Myocyte (in vitro differentiated cells): ENCODE measurements at regions not wholly inside any gene's neighbourhood (a gene's known extent, or its start where the extent isn't known, plus 50 kb on each side); places are given as distances from the start of the nearest gene placed in this dataset.
"Not testable (repeated sequence)": the region's sequence is repeated elsewhere in the genome, so short reads cannot be mapped to it uniquely, and the experiment has no call there.

ENCODE experiments used
- DNase-seq: peaks from one replicate; pipeline ENCODE4 v3.0.0-alpha.2; 2012; ENCODE audit warnings: low read depth

GRCh38 chr15:20348291-20348899 lies 193.2 kb downstream of the GOLGA6L6 start:
- no peak for DNase-seq

DNA sequence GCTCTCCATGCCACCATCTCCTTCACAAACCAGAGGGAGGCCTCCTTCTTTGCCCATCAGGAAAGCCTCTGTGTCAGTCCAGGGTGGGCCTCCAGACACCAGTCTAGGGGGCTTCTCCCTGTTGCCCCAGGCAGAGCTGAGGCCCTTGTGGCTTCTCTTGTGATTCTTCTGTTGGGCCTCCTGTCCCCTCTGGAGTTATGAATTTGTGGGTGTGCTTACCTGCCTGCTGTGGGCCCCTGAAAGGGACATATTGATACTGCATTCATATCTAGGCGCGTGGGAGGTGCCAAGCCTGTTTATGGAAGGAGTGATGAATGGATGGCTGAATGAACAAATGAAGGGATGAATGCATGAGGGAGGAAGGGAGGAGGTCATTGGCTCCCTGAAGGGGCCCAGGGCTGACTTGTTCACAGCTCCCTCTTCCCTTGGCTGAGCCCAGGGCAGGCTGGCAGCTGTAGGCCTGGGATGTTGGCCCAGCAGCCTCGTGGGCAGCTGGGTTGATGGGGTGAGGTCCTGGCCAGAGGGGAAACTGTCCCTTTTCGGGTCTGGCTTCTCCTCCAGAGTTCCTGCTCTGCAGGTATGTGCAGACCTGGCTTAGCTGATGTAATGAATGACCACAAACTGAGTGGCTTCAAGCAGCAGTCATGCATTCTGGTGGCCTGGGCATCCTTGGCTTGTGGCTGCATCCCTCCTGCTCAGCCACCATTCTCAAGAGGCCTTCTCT lies 195.4 kb downstream of the GOLGA6L6 start:
- no peak for DNase-seq

DNA sequence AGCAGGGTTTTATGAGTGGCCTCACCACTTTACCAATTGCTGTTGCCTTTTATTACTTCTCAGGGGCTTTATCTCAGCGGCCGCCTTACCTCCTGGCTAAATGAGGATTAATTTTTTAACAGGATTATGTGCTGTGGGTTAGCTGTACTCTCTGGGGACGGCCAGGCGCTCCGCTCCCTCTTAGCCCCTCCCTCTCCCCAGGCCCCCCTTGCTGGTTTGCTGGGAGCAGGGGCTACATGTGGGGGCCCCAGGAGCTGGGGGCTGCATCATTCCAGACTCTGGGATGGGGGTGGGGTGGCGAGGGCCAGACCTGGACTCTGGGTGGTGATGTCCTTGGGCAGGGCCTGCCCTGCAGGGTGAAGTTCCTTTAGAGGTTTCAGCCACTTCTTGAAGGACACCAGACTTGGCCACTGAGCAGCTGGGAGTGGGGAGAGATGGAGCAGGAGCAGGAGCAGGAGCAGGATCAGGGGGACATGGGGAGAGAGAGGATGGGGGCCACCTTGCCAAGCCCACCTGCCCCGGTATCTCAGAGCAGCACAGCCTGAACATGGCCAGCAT lies 196.1 kb downstream of the GOLGA6L6 start:
- no peak for DNase-seq

DNA sequence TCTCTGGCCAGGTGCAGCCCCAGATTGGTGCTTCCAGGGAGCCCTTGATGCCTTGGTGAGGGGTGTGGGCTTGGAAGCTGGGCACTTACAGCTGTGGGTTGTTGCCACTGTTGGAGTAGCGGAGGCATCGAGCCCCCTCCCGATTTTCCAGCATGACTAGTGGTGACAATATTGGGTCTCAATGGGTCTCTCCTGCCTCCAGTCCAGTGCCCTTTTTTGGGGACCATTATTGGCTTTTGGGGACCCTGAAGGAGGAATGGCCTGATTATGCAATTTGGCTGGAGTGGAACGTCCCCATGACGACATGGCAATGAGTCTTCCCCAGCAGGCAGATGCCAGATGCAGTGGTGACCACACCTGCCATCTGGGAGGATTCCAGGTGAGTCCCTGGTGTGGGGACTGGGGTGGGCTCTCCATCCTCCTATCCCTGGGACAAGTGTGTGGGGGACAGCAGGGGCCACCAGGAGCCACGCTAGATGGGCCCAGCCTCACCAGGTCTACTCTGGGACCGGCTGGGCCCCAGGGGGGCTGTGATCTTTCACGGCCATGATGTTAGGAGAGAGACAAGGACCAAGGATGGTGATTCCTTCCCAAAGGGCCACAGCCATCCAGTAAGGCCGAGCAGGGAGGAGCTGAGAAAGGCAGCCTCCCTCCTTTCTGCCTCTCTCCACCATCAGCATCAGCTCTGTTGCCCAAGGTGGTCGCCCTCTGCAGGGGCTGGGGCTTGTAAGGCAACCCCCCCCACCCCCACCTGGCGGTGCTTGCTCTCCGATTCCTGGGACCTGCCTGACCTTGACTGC lies 196.8 kb downstream of the GOLGA6L6 start:
- no peak for DNase-seq

DNA sequence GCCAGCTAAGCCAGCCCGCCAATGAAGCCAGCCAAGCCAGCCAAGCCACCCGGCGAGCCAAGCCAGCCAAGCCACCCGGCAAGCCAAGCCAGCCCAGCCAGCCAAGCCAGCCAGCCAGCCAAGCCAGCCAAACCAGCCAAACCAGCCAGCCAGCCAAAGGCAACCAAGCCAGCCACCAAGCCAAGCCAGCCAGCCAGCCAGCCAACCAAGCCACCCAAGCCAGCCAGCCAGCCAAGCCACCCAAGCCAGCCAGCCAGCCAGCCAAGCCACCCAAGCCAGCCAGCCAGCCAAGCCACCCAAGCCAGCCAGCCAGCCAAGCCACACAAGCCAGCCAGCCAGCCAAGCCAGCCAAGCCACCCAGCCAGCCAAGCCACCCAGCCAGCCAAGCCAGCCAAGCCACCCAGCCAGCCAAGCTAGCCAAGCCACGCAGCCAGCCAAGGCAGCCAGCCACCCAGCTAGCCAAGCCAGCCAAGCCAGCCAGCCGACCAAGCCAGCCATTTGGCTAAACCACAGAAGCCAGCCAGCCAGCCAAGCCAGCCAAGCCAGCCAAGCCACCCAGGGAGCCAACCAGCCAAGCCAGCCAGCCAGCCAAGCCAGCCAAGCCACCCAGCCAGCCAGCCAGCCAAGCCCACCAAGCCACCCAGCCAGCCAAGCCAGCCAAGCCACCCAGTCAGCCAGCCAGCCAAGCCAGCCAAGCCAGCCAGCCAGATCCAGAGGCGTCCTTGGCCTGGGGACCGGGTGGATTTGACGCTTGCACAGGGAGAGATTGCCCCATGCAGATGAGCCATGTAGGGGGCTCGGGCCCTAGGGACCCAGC lies 198.0 kb downstream of the GOLGA6L6 start:
- not testable (repeated sequence) for DNase-seq

DNA sequence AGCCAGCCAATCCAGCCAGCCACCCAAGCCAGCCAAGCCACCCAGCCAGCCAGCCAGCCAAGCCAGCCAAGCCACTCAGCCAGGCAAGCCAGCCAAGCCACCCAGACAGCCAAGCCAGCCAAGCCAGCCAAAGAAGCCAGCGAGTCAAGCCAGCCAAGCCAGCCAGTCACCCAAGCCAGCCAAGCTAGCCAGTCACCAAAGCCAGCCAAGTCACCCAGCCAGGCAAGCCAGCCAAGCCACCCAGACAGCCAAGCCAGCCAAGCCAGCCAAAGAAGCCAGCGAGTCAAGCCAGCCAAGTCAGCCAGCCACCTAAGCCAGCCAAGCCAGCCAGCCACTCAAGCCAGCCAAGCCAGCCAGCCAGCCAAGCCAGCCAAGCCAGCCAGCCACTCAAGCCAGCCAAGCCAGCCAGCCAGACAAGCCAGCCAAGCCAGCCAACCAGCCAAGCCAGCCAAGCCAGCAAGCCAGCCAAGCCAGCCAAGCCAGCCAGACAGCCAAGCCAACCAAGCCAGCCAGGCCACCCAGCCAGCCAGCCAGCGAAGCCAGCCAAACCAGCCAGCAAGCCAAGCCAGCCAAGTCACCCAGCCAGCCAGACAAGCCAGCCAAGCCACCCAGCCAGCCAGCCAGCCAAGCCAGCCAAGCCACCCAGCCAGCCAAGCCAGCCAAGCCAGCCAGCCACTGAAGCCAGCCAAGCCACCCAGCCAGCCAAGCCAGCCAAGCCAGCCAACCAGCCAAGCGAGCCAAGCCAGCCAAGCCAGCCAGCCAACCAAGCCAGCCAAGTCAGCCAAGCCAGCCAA lies 198.8 kb downstream of the GOLGA6L6 start:
- not testable (repeated sequence) for DNase-seq

DNA sequence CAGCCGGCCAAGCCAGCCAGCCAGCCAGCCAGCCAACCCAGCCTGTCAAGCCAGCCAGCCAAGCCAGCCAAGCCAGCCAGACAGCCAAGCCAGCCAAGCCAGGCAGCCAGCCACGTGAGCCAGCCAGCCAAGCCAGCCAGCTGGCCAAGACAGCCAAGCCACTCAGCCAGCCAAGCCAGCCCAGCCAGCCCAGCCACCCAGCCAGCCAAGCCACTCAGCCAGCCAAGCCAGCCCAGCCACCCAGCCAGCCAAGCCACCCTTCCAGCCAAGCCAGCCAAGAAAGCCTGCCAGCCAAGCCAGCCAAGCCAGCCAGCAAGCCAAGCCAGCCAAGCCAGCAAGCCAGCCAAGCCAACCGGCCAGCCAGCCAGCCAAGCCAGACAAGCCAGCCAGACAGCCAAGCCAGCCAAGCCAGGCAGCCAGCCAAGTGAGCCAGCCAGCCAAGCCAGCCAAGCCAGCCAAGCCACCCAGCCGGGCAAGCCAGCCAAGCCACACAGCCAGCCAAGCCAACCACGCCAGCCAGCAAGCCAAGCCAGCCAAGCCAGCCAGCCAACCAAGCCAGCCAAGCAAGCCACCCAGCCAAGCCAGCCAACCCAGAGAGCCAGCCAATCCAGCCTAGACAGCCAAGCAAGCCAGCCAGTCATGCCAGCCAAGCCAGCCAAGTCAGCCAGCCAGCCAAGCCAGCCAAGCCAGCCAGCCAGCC lies 199.5 kb downstream of the GOLGA6L6 start:
- no peak for DNase-seq

DNA sequence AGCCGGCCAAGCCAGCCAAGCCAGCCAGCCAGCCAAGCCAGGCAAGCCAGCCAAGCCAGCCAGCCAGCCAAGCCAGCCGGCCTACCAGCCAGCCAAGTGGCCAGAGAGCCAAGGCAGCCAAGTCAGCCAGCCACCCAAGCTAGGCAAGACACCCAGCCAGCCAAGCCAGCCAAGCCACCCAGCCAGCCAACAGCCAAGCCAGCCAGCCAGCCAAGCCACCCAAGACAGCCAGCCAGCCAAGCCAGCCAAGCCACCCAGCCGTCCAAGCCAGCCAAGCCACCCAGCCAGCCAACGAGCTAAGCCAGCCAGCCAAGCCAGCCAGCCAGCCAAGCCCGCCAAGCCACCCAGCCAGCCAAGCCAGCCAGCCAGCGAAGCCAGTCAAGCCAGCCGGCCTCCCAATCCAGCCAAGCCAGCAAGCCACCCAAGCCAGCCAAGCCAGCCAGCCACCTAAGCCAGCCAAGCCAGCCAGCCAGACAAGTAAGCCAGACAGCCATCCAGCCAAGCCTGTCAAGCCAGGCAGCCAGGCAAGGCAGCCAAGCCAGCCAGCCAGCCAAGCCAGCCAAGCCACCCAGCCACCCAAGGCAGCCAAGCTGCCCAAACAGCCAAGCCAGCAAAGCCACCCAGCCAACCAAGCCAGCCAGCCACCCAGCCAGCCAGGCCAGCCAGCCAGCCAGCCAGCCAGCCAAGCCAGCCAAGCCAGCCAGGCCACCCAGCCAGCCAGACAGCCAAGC lies 200.5 kb downstream of the GOLGA6L6 start:
- no peak for DNase-seq

DNA sequence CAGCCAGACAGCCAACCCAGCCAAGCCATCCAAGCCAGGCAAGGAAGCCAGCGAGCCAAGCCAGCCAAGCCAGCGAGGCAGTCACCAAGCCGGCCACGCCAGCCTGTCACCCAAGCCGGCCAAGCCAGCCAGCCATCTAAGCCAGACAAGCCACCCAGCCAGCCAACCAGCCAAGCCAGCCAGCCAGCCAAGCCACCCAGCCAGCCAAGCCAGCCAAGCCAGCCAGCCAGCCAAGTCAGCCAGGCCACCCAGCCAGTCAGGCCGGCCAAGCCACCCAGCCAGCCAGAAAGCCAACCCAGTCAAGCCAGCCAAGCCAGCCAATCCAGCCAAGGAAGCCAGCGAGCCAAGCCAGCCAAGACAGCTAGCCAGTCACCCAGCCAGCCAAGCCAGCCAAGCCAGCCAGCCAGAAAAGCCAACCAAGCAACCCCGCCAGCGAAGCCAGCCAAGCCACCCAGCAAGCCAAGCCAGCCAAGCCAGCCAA lies 201.2 kb downstream of the GOLGA6L6 start:
- no peak for DNase-seq

DNA sequence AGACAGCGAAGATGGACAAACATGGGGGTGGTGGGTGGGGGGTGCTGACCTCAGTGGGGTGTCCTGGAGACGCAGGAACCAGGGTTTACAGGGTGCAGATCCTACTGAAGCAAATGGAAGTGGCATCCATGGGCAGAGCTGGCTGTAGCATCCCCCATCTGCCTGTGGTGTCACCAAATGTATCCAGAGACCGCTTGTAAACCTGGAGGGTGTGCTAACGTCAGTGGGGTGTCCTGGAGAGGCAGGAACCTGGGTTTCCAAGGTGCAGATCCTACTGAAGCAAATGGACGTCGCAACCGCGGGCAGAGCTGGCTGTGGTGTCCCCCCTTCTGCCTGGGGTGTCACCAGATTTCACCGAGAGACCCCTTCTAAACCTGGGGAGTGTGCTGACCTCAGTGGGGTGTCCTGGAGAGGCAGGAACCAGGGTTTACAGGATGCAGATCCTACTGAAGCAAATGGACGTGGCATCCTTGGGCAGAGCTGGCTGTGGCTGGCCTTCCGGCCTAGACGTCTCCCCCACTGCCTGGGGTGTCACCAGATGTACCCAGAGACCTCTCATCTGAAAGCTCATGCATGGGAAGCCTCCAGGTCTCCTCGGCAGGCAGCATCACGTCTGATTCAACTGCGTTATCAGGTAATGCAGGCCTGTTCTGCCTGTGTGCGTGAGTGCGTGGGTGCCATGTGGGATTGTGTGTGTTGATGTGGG lies 202.4 kb downstream of the GOLGA6L6 start:
- DNase-seq, result not testable (repeated sequence)

DNA sequence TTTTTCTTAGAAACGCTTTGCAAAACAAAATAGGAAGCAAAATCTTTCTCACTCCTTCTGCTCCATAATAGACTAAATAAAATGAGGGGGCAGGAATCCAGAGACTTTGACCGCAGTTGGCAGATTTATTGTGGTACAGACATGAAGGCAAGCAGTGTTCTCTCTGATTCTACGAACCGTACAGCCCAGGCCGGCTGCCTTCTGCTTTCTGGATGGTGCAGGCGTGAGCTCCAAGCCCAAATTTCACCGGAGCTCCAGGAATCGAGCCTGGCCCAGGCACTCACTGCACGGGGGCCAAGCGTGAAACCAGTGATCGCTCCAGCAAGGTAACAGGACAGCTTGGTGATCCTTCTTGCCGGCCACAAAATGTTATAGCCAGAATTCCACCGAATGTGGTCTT lies 202.9 kb downstream of the GOLGA6L6 start:
- not testable (repeated sequence) for DNase-seq

GRCh38 chr15:20337238-20337637 lies 204.4 kb downstream of the GOLGA6L6 start:
- DNase-seq, result not testable (repeated sequence)

DNA sequence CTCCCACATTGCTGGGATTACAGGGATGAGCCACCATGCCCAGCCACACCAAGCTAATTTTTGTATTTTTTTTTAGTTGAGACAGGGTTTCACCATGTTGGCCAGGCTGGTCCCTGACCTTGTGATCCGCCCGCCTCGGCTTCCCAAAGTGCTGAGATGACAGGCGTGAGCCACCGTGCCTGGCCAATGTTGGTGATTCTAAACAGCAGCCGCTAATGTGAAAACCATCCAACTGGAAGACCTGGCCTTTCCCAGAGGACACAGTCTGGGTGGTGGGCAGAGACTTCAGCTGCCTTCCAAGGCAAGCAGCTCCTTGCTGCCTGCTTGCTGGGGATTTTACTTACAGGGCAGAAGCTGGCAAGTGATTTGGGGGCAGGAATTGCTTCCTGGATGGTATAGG lies 207.1 kb downstream of the GOLGA6L6 start:
- not testable (repeated sequence) for DNase-seq

DNA sequence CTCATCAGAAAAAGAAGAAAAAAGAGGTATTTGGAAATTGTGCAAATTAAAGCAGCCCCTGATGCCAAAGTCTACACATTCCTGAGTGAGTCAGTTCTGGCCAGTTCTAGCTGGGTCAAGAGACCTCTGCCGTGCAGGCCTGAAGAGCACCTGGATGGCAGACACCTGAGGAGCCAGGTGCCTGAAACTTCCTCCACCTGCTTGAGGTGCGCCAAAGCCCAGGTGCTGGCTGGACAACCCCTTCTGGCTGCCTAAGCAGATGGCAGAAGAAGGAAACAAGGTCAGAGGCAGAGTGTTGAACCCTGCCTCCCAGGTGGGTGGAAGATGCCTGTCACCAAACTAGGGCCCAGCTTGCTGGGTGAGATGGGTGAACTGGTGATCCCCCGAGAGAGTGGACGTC lies 215.8 kb downstream of the GOLGA6L6 start:
- not testable (repeated sequence) for DNase-seq

GRCh38 chr15:20317132-20317531 lies 224.5 kb downstream of the GOLGA6L6 start:
- DNase-seq, result not testable (repeated sequence)

GRCh38 chr15:20311014-20311680 lies 230.5 kb downstream of the GOLGA6L6 start:
- not testable (repeated sequence) for DNase-seq

GRCh38 chr15:20310603-20311002 lies 231.0 kb downstream of the GOLGA6L6 start:
- DNase-seq, result no peak
